Activated CD4-positive, alpha-beta memory T cell treated with anti-CD3 and anti-CD28 coated beads, Interleukin-2, amount 10 ng/mL, durations not matched to agents 7 days and 5 days (primary cell): ENCODE measurements at regions not wholly inside any gene's neighbourhood (a gene's known extent, or its start where the extent isn't known, plus 50 kb on each side); places are given as distances from the start of the nearest gene placed in this dataset.

Source experiments
- CTCF ChIA-PET: fragments of 350-600 bp; sonication (Branson Sonifier 250); formaldehyde crosslinking; loops from one replicate; lab custom pipeline; 2021; ENCODE audit warnings: antibody characterized with exemption, inconsistent platforms; lab: Charles Lee
- POLR2A ChIA-PET: fragments of 350-600 bp; sonication (Branson Sonifier 250); formaldehyde crosslinking; loops from one replicate; lab custom pipeline; 2021; ENCODE audit warnings: antibody characterized with exemption; lab: Charles Lee
- DNase-seq: peaks from one replicate; pipeline ENCODE4 v3.0.0-alpha.2; 2020
- H3K27ac Mint-ChIP-seq: one replicate; pipeline ENCODE4 v1.8.0; 2021; ENCODE audit warnings: mild to moderate bottlenecking, mixed read lengths
- H3K27me3 Mint-ChIP-seq: one replicate; pipeline ENCODE4 v1.8.0; 2021; ENCODE audit warnings: mixed read lengths
- H3K36me3 Mint-ChIP-seq: one replicate; pipeline ENCODE4 v1.8.0; 2021; ENCODE audit warnings: low read depth, mixed read lengths
- H3K4me1 Mint-ChIP-seq: one replicate; pipeline ENCODE4 v1.8.0; 2021; ENCODE audit warnings: mixed read lengths
- H3K4me3 Mint-ChIP-seq: one replicate; pipeline ENCODE4 v1.8.0; 2021; ENCODE audit warnings: mild to moderate bottlenecking, mixed read lengths
- H3K9me3 Mint-ChIP-seq: one replicate; pipeline ENCODE4 v1.8.0; 2021; ENCODE audit warnings: mixed read lengths

DNA sequence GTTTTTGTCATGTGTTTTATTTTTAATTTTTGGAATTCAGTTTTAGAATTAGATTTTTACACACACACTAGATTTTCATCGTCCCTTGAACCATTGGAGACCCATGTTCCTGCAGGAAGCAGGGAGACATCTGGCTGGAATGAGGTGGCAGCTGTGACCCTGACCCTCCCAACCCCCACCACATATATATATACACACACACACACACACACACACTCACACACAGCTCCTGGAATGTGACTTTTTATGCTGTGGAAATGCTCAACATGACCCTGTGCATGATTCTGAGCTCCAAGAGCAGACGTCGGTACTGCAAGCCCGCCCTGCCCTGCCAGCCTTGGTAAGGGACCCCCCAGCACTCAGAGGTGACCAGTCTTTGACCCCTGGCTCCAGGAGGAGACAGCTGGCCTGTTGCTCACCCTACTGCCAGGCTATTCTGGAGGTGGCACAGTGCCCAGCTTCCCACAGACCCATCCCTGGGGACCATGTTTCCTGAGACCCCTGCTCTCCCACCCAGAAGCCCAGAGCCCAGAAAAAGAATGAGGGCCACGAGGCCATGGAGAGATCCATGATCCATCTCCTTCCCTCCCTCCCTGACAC lies 103.2 kb upstream of the VSTM2B start:
- Mint-ChIP-seq H3K9me3 (no peaks in the 10 kb centered on the region), H3K4me1 (no peaks in the 10 kb centered on the region), H3K4me3 (no peak overlapping the region), H3K27me3 (no peaks in the 10 kb centered on the region), H3K27ac (no peak overlapping the region), H3K36me3 (no peaks in the 10 kb centered on the region)
- ChIA-PET POLR2A (no interaction called here), CTCF (no interaction called here)
- DNase-seq, result no peak

- POLR2A ChIA-PET, result no interaction called here
- CTCF ChIA-PET, result no interaction called here
These were observed 97.7 kb upstream of the VSTM2B start for GRCh38 chr19:29428071-29428470.

GRCh38 chr19:29429021-29429420 lies 96.8 kb upstream of the VSTM2B start:
- no peaks in the 10 kb centered on the region for H3K9me3 Mint-ChIP-seq
- ChIA-PET POLR2A (no interaction called here), CTCF (no interaction called here)
- H3K36me3 Mint-ChIP-seq, result no peaks in the 10 kb centered on the region
- no peaks in the 10 kb centered on the region for H3K27me3 Mint-ChIP-seq
- H3K4me3 Mint-ChIP-seq, result no peak overlapping the region
- no peak for DNase-seq
- H3K27ac Mint-ChIP-seq, result no peak overlapping the region
- H3K4me1 Mint-ChIP-seq, result no peaks in the 10 kb centered on the region

More at GRCh38 chr19:29428071-29428470, 97.7 kb upstream of the VSTM2B start:
- Mint-ChIP-seq H3K27ac (no peak overlapping the region), H3K27me3 (no peaks in the 10 kb centered on the region), H3K9me3 (no peaks in the 10 kb centered on the region), H3K4me1 (no peaks in the 10 kb centered on the region), H3K36me3 (no peaks in the 10 kb centered on the region), H3K4me3 (no peak overlapping the region)
- no peak for DNase-seq

GRCh38 chr19:29429581-29429980 lies 96.2 kb upstream of the VSTM2B start:
- ChIA-PET POLR2A (no interaction called here), CTCF (no interaction called here)
- no peak for DNase-seq
- Mint-ChIP-seq H3K36me3 (no peaks in the 10 kb centered on the region), H3K4me3 (no peak overlapping the region), H3K9me3 (no peaks in the 10 kb centered on the region), H3K27ac (no peak overlapping the region), H3K27me3 (no peaks in the 10 kb centered on the region), H3K4me1 (no peaks in the 10 kb centered on the region)

GRCh38 chr19:29431332-29431731 lies 94.5 kb upstream of the VSTM2B start:
- Mint-ChIP-seq H3K4me3 (no peak overlapping the region), H3K9me3 (no peaks in the 10 kb centered on the region), H3K36me3 (no peaks in the 10 kb centered on the region), H3K27ac (no peak overlapping the region), H3K4me1 (no peaks in the 10 kb centered on the region), H3K27me3 (no peaks in the 10 kb centered on the region)
- POLR2A ChIA-PET, result no interaction called here
- DNase-seq, result no peak
- CTCF ChIA-PET, result no interaction called here

DNA sequence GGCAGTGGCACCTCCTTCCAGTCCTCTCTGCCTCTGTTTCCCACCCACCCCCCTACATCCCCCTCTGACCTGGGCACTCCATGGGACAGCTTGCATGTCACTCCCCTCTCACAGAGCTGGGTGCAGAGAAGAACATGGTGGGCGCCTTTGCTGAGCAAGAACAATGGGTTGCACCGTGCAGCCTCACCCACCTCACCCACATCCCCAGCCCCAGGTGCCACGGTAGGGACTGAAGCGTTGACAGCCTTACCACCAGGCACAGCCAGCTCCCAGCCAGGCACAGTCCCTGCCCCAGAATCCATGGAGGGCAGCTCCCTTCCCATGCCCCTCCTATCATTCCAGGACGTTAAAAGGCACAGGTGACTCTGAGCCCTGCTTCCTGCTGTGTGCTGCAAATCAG lies 93.1 kb upstream of the VSTM2B start:
- ChIA-PET CTCF (no interaction called here), POLR2A (no interaction called here)
- H3K27ac Mint-ChIP-seq, result no peak overlapping the region
- no peaks in the 10 kb centered on the region for H3K27me3 Mint-ChIP-seq
- no peak for DNase-seq
- no peak overlapping the region for H3K4me3 Mint-ChIP-seq
- H3K9me3 Mint-ChIP-seq, result no peaks in the 10 kb centered on the region
- no peaks in the 10 kb centered on the region for H3K36me3 Mint-ChIP-seq
- no peaks in the 10 kb centered on the region for H3K4me1 Mint-ChIP-seq

- no peak overlapping the region for H3K4me3 Mint-ChIP-seq
- H3K9me3 Mint-ChIP-seq, result peaks cover 2% of the 10 kb centered on the region
- H3K4me1 Mint-ChIP-seq, result no peaks in the 10 kb centered on the region
- POLR2A ChIA-PET, result no interaction called here
- no peaks in the 10 kb centered on the region for H3K27me3 Mint-ChIP-seq
- no peaks in the 10 kb centered on the region for H3K36me3 Mint-ChIP-seq
- H3K27ac Mint-ChIP-seq, result no peak overlapping the region
- CTCF ChIA-PET, result interaction anchor here (0.6 to 0.8 kb wide), 2 partner anchors 569 to 800 kb away, joined by 3 read pairs; no protein-coding TSS in a partner anchor
- DNase-seq, result no peak
These were observed 89.1 kb upstream of the VSTM2B start for GRCh38 chr19:29436591-29437103.

DNA sequence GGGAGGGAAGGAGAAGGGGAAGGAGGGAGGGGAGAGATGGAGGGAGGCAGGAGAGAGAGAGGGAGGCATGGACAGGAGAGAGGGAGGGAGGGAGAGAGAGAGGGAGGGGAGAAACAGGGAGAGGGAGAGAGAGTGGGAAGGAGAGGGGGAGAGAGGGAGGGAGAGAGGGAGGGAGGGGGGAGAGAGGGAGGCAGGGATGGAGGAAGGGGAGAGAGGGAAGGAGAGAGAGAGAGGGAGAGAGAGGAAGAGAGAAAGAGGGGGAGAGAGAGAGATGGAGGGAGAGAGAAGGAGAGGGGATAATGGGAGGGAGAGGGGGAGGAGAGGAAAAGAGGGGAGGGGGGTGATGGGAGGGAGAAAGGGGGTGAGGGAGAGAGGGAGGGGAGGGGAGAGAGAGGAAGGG lies 86.8 kb upstream of the VSTM2B start:
- ChIA-PET CTCF (no interaction called here), POLR2A (no interaction called here)
- Mint-ChIP-seq H3K27ac (no peak overlapping the region), H3K9me3 (peaks cover 2% of the 10 kb centered on the region), H3K27me3 (no peaks in the 10 kb centered on the region), H3K4me1 (no peaks in the 10 kb centered on the region), H3K36me3 (no peaks in the 10 kb centered on the region), H3K4me3 (no peak overlapping the region)
- DNase-seq, result no peak

- Mint-ChIP-seq H3K4me3 (no peak overlapping the region), H3K27ac (no peak overlapping the region), H3K27me3 (no peaks in the 10 kb centered on the region), H3K36me3 (no peaks in the 10 kb centered on the region), H3K9me3 (peaks cover 2% of the 10 kb centered on the region), H3K4me1 (no peaks in the 10 kb centered on the region)
- ChIA-PET POLR2A (no interaction called here), CTCF (no interaction called here)
- no peak for DNase-seq
These were observed 85.9 kb upstream of the VSTM2B start for GRCh38 chr19:29439688-29440550.

DNA sequence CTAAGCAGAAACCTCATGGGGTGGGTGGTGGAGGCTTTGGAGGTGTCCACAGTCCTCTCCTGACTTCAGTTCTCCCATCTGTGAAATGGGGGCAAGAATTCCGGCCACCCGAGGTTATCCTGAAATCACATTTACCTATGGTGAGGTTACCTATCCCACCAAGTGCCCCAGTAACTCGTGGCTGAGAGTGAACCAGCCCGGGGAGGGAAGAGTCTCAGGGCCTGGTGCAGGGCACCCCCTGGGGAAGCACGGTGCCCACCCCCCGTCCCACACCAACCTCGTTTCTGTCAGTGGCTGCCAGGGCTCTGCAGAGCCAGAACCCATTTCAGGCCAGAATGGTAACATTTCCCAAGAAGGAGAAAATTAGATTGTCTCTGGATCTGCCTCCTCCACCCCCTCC lies 83.7 kb upstream of the VSTM2B start:
- ChIA-PET POLR2A (no interaction called here), CTCF (no interaction called here)
- H3K36me3 Mint-ChIP-seq, result no peaks in the 10 kb centered on the region
- peaks cover 2% of the 10 kb centered on the region for H3K9me3 Mint-ChIP-seq
- H3K27ac Mint-ChIP-seq, result no peak overlapping the region
- no peak overlapping the region for H3K4me3 Mint-ChIP-seq
- DNase-seq, result no peak
- no peaks in the 10 kb centered on the region for H3K27me3 Mint-ChIP-seq
- H3K4me1 Mint-ChIP-seq, result no peaks in the 10 kb centered on the region

GRCh38 chr19:29442910-29443309 lies 82.9 kb upstream of the VSTM2B start:
- H3K4me1 Mint-ChIP-seq, result no peaks in the 10 kb centered on the region
- POLR2A ChIA-PET, result no interaction called here
- no peak overlapping the region for H3K27ac Mint-ChIP-seq
- peaks cover 2% of the 10 kb centered on the region for H3K9me3 Mint-ChIP-seq
- H3K27me3 Mint-ChIP-seq, result no peaks in the 10 kb centered on the region
- CTCF ChIA-PET, result no interaction called here
- no peak for DNase-seq
- H3K4me3 Mint-ChIP-seq, result no peak overlapping the region
- H3K36me3 Mint-ChIP-seq, result no peaks in the 10 kb centered on the region

DNA sequence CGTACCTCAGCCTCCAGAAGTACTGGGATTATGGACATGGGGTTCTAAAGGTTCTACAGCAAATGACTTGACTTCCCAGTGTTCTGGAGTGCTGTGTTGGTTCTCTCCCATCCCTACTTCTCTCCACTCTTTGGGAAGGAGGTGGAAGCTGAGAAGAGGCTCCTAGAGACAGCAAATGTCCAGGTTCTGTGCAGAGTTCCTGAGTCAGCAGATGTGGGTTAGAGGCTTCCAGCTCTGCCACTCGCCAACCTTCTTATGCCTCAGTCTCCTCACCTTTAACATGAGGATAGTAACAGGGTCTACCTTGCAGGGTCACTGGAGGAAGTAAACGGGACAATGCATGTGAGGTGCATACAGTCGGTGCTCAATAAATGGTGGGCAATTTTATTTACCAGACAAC lies 80.5 kb upstream of the VSTM2B start:
- Mint-ChIP-seq H3K9me3 (peaks cover 2% of the 10 kb centered on the region), H3K36me3 (no peaks in the 10 kb centered on the region), H3K27me3 (no peaks in the 10 kb centered on the region), H3K4me3 (no peak overlapping the region), H3K27ac (no peak overlapping the region), H3K4me1 (no peaks in the 10 kb centered on the region)
- ChIA-PET POLR2A (no interaction called here), CTCF (interaction anchor here (0.7 kb wide), 1 partner anchor 62 kb away, joined by 3 read pairs; no protein-coding TSS in a partner anchor)
- DNase-seq, result no peak

GRCh38 chr19:29446361-29446760 lies 79.4 kb upstream of the VSTM2B start:
- Mint-ChIP-seq H3K9me3 (no peaks in the 10 kb centered on the region), H3K4me3 (no peak overlapping the region), H3K27me3 (no peaks in the 10 kb centered on the region), H3K27ac (no peak overlapping the region), H3K36me3 (no peaks in the 10 kb centered on the region), H3K4me1 (no peaks in the 10 kb centered on the region)
- POLR2A ChIA-PET, result no interaction called here
- DNase-seq, result no peak
- CTCF ChIA-PET, result no interaction called here
